ENCODE measurements at regions not wholly inside any gene's neighbourhood (a gene's known extent, or its start where the extent isn't known, plus 50 kb on each side); places are given as distances from the start of the nearest gene placed in this dataset.
A peak's percentile ranks its signal among the peaks of the same experiment; 100 is the strongest.

- TF ChIP-seq EZH2phosphoT487 (IDR thresholded peaks at IDR 0.05; ENCODE audit: borderline replicate concordance) (no peak), CTCF (conservative IDR thresholded peaks at IDR 0.05; ENCODE audit: low read length) (0 out of 2 replicates have a peak, but pooled peaks have one; percentile 21)
- H3K36me3 ChIP-seq (ENCODE audit: insufficient read depth, low read length), result no peaks in the 10 kb centered on the region
- no peaks in the 10 kb centered on the region for H3K9me3 ChIP-seq (ENCODE audit: insufficient read depth, low read depth, low read length)
- H3K4me3 ChIP-seq (ENCODE audit: low read length, poor library complexity, severe bottlenecking), result no peak overlapping the region
- H3K4me2 ChIP-seq (ENCODE audit: low read depth, low read length, poor library complexity, severe bottlenecking), result no peak overlapping the region
- H3K9ac ChIP-seq (ENCODE audit: low read depth, low read length, poor library complexity, severe bottlenecking), result no peak overlapping the region
- no peaks in the 10 kb centered on the region for H3K27me3 ChIP-seq (ENCODE audit: insufficient read depth, low read length, poor library complexity, severe bottlenecking)
- H3K9me2 ChIP-seq (replicated peaks; ENCODE audit: low read depth, low read length), result no peaks in the 10 kb centered on the region
- H3K4me1 ChIP-seq (ENCODE audit: insufficient read depth, low read length, poor library complexity, severe bottlenecking), result no peaks in the 10 kb centered on the region
- H3K79me2 ChIP-seq (ENCODE audit: insufficient read depth, low read length), result no peaks in the 10 kb centered on the region
- H2AFZ ChIP-seq (ENCODE audit: low read length), result no peak overlapping the region
- no peaks in the 10 kb centered on the region for H4K20me1 ChIP-seq (ENCODE audit: insufficient read depth, low read length, poor library complexity, severe bottlenecking)
- no peaks in the 10 kb centered on the region; the same call in 1 of the 2 replicates for H3F3A ChIP-seq (ENCODE audit: low read depth)
Measured at GRCh38 chr6:23031986-23032385, 462.6 kb downstream of the HDGFL1 start.

GRCh38 chr6:23034926-23035325 lies 465.6 kb downstream of the HDGFL1 start:
- Histone ChIP-seq H3K79me2 (ENCODE audit: insufficient read depth, low read length) (no peaks in the 10 kb centered on the region), H3K4me2 (ENCODE audit: low read depth, low read length, poor library complexity, severe bottlenecking) (no peak overlapping the region), H3F3A (ENCODE audit: low read depth) (no peaks in the 10 kb centered on the region), H3K36me3 (ENCODE audit: insufficient read depth, low read length) (no peaks in the 10 kb centered on the region), H3K9ac (ENCODE audit: low read depth, low read length, poor library complexity, severe bottlenecking) (no peak overlapping the region), H3K27me3 (ENCODE audit: insufficient read depth, low read length, poor library complexity, severe bottlenecking) (no peaks in the 10 kb centered on the region), H4K20me1 (ENCODE audit: insufficient read depth, low read length, poor library complexity, severe bottlenecking) (no peaks in the 10 kb centered on the region), H3K9me2 (replicated peaks; ENCODE audit: low read depth, low read length) (no peaks in the 10 kb centered on the region), H3K4me1 (ENCODE audit: insufficient read depth, low read length, poor library complexity, severe bottlenecking) (no peaks in the 10 kb centered on the region), H3K9me3 (ENCODE audit: insufficient read depth, low read depth, low read length) (no peaks in the 10 kb centered on the region), H3K4me3 (ENCODE audit: low read length, poor library complexity, severe bottlenecking) (no peak overlapping the region), H2AFZ (ENCODE audit: low read length) (peak overlapping the region; percentile 14; the same call in 1 of the 2 replicates)
- TF ChIP-seq CTCF (conservative IDR thresholded peaks at IDR 0.05; ENCODE audit: low read length) (no peak), EZH2phosphoT487 (IDR thresholded peaks at IDR 0.05; ENCODE audit: borderline replicate concordance) (no peak)

- no peaks in the 10 kb centered on the region for H3K79me2 ChIP-seq (ENCODE audit: insufficient read depth, low read length)
- H3K9me2 ChIP-seq (replicated peaks; ENCODE audit: low read depth, low read length), result no peaks in the 10 kb centered on the region
- H3K4me1 ChIP-seq (ENCODE audit: insufficient read depth, low read length, poor library complexity, severe bottlenecking), result no peaks in the 10 kb centered on the region
- H3K36me3 ChIP-seq (ENCODE audit: insufficient read depth, low read length), result no peaks in the 10 kb centered on the region
- H3K4me2 ChIP-seq (ENCODE audit: low read depth, low read length, poor library complexity, severe bottlenecking), result no peak overlapping the region
- H3K4me3 ChIP-seq (ENCODE audit: low read length, poor library complexity, severe bottlenecking), result no peak overlapping the region
- no peaks in the 10 kb centered on the region for H4K20me1 ChIP-seq (ENCODE audit: insufficient read depth, low read length, poor library complexity, severe bottlenecking)
- H3K9ac ChIP-seq (ENCODE audit: low read depth, low read length, poor library complexity, severe bottlenecking), result no peak overlapping the region
- H2AFZ ChIP-seq (ENCODE audit: low read length), result no peak overlapping the region
- TF ChIP-seq EZH2phosphoT487 (IDR thresholded peaks at IDR 0.05; ENCODE audit: borderline replicate concordance), result no peak
- TF ChIP-seq CTCF (conservative IDR thresholded peaks at IDR 0.05; ENCODE audit: low read length), result no peak
- no peaks in the 10 kb centered on the region for H3F3A ChIP-seq (ENCODE audit: low read depth)
- no peaks in the 10 kb centered on the region for H3K27me3 ChIP-seq (ENCODE audit: insufficient read depth, low read length, poor library complexity, severe bottlenecking)
- H3K9me3 ChIP-seq (ENCODE audit: insufficient read depth, low read depth, low read length), result no peaks in the 10 kb centered on the region
Measured at GRCh38 chr6:23036406-23036983, 467.1 kb downstream of the HDGFL1 start.

Data from Loucy (cell line).